RCC 7860 (cell line): ENCODE measurements at regions not wholly inside any gene's neighbourhood (a gene's known extent, or its start where the extent isn't known, plus 50 kb on each side); places are given as distances from the start of the nearest gene placed in this dataset.
"Not testable (repeated sequence)": the region's sequence is repeated elsewhere in the genome, so short reads cannot be mapped to it uniquely, and the experiment has no call there.

Source experiments
- DNase-seq: peaks from one replicate; pipeline ENCODE4 v3.0.0-alpha.2; 2015; ENCODE audit warnings: low spot score
- FAIRE-seq: peaks from 2 replicates; lab custom pipeline; 2012; peaks lifted over from hg19 to GRCh38; lab: Jason Lieb, UNC

GRCh38 chr6:92952111-92952510 is 467.2 kb downstream of the EPHA7 start:
- FAIRE-seq, DNase-seq: not testable (repeated sequence)

DNA sequence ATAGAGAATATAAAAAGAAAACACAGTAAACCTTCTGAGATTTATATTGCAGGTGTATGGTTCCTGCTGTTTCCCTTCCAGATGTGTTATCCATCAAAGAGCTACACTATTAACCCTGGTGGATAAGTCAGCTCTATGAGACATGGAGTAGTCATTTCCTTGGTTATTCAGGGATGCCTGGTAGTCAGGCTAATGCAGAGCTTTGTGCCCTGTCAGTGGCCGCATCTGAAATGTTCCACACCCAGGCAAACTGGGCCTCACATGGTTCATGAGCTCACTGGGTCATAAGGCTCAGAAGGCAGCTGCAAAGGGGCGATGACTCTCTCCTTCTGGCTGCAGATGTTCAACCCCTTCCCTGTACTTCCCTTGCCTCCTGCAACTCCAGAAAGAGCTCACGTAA is 473.6 kb downstream of the EPHA7 start:
- FAIRE-seq (no peak), DNase-seq (no peak)

GRCh38 chr6:92944132-92944531 is 475.2 kb downstream of the EPHA7 start:
- DNase-seq = no peak
- FAIRE-seq = no peak

DNA sequence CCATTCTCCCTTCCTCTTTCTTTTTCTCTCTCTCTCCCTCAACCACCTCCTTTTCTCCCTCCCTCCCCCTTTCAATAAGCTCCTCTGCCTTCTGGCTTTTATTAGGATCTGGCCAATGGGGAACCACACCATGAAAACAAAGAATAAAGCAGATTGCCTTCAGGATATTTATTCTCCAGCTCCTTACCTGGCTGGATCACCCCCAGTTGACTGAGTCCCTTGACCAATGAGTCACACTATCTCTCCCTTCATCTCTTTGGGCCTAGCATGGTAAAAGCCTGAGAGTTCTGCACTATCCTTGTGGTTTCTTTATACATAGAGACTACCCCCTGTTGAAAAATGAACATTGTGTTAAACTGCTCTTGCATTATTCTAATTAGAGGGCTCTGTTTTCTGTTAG is 476.8 kb downstream of the EPHA7 start:
- no peak for DNase-seq
- FAIRE-seq = no peak

GRCh38 chr6:92934625-92935024 is 484.7 kb downstream of the EPHA7 start:
- FAIRE-seq (no peak), DNase-seq (no peak)

DNA sequence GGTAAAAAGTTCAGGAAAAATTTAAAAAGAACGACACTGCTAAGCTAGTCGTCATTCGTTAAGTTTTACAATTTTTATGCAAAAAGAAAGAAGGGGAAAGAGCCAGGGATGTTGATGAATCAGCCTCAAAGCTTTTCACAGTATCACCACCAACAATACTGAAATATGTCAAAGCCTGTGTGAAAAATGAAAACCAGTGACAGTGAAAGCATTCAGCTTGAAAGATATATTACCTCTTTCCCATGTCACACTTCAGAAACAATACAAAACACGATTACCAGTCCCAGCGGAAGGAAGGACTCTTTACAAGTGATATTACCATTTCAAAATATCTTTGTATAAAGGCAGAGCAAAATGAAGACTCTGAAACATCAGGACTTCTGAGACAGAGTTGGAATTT is 489.2 kb downstream of the EPHA7 start:
- FAIRE-seq = no peak
- DNase-seq = no peak

DNA sequence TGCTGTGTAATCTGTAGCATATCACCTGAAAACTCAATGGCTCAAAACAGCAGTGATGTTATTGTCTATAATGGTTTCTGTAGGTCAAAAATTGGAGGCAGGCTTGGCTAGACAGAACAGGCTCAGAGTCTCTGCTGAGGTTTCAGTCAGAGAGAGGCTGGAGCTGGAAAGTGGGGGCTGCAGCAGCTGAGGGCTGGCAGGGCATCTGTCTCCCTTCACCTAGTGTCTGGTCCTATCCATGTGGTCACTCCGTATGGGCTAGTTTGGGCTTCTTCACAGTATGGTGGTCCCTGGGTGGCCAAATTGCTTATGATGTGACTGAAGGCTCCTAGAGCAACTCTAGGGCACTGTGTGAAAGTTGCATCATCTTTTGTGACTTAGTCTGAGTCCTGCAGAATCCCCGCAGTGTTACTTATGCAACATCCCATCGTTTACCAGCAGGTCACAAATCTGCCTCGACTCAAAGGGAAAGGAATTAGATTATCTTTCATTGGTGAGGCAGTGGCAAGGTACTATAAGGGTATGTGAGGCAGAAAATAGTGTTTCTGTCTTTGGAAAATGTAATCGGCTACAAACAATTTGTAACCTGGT is 497.0 kb downstream of the EPHA7 start:
- DNase-seq = no peak
- no peak for FAIRE-seq

DNA sequence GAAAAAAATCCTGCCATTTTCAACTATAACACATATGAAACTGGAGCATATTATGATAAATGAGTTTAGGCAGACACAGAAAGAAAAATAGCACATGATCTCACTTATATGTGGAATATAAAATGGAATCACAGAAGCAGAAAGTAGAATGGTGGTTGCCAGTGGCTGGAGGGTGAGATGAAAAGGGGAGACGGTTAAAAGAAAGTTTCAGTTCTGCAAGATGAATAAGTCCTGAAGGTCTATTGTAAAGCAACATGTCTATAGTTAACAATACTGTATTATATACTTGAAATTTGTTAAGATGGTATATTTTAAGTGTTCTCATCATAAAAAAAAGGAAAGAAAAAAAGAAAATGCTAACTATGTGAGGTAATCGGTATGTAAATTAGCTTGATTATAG is 503.9 kb downstream of the EPHA7 start:
- DNase-seq = no peak
- FAIRE-seq = no peak

GRCh38 chr6:92911301-92911700 is 508.1 kb downstream of the EPHA7 start:
- FAIRE-seq (no peak), DNase-seq (no peak)

GRCh38 chr6:92910646-92911045 is 508.7 kb downstream of the EPHA7 start:
- DNase-seq = no peak
- no peak for FAIRE-seq

DNA sequence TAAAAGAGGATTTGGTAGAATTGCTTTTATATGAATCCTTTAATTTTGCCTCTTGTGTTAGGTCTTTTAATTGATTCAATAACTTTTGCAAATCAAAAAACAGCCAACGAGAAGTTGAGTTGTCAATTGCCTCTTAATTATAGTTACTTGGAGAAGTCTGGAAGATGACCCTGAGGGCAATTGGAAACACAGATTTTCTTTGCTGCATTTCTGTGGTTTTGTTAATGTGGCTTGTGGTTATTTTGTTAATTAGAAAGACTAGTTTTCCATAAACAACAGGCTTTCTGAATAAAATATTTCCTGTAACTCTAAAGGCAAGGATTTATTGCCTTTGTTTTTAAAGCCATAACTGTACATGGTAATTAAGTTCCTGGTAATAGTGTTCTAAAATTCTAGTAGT is 513.0 kb downstream of the EPHA7 start:
- FAIRE-seq = no peak
- DNase-seq = no peak

- FAIRE-seq (no peak), DNase-seq (no peak)
Measured at GRCh38 chr6:92893741-92894140, 525.6 kb downstream of the EPHA7 start.

DNA sequence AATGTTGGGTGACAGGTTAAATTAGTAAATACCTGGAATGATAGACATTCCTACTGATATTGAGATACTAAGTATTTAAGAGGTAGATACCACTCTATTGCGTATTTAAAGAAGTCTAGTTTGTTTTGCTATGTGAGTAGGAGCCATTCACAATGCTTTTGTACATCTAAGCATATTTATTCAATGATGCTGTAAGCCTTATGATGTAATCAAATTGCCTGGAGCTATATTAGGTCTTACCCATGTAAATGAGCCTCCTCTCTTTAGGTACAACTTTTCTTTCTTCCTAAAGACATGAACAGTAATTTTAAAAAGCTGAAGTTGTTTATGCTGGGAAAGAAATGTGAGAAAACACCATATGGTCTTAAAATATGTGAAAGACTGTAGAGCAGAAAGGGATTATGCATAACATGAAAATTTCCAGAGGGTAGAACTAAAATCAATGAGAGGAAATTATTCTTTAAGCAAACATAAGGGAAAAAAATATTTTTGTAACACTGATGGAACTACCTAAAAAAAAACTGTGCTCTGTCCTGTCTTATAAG is 526.7 kb downstream of the EPHA7 start:
- no peak for DNase-seq
- FAIRE-seq = no peak

GRCh38 chr6:92888316-92888715 is 531.0 kb downstream of the EPHA7 start:
- DNase-seq (no peak), FAIRE-seq (no peak)

DNA sequence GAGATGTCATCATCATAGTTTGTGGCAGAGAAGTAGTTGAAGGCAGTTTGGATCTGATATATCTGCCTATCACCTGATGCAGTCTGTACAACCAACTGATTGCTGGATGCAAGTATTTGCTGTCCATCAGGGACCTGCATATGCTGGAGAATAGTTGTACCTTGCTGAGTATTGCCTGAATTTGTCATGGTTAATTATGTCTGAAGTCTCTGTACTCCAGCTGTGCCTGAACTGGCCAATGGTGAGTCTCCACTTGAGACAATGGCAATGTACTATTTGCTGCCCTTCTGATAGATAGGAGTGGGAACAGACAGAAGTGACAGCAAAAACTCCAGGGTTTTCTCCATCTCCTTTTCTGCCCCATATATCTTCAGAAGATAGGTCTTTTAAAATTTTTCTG is 531.5 kb downstream of the EPHA7 start:
- DNase-seq (no peak), FAIRE-seq (no peak)

DNA sequence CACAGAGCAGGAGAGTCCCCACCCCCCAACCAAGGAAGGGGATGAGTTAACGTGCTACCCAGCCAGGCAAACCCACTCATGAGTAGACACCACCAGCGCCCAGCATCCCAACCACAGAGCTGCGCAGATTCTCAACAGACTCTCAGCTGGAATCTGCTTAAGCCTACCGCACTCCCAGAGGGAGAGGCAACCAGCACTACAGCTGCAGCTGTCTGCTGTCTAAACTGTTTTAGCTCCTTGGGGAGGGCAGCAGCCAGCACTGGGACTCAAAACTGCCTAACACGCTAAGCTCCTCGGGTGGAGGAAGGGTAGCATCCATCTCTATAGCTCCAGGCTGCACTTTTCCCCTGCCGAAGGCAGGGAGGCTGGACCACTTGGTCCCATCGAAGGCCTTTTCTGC is 539.8 kb downstream of the EPHA7 start:
- FAIRE-seq = no peak
- no peak for DNase-seq

DNA sequence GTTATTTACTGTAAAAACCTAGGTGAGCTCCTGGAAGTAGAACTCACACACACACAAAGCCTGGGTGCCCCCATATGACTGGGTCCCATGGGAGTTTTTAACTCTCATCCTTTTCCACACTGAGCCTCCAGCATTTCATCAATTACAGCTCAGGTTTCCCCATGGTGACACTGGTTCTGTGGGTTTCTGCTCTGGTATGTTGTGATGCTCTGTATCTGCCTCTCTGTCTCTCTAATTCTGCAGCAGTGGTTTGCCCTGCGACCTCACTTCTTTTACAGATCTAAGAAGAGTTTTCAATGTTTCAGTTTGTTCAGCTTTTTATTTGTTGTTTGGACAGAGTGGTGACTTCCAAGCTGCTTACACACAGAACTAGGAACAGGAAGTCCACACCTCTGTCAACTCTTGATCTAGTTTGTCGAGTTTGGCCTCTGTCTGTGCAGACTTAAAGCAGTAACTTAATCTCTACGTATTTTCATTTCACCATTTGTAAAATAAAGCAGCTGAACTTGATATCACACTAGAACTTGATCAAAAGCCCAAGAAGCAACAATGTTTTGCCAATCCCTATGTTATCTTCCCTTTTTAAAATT is 554.3 kb downstream of the EPHA7 start:
- DNase-seq (no peak), FAIRE-seq (no peak)

GRCh38 chr6:92849636-92850035 is 569.7 kb downstream of the EPHA7 start:
- DNase-seq (no peak), FAIRE-seq (no peak)

- FAIRE-seq (no peak), DNase-seq (no peak)
Measured at GRCh38 chr6:92848901-92849300, 570.5 kb downstream of the EPHA7 start.

GRCh38 chr6:92848459-92848858 is 570.9 kb downstream of the EPHA7 start:
- DNase-seq = no peak
- FAIRE-seq = no peak

- DNase-seq (no peak), FAIRE-seq (no peak)
Measured at GRCh38 chr6:92847988-92848387, 571.4 kb downstream of the EPHA7 start.

DNA sequence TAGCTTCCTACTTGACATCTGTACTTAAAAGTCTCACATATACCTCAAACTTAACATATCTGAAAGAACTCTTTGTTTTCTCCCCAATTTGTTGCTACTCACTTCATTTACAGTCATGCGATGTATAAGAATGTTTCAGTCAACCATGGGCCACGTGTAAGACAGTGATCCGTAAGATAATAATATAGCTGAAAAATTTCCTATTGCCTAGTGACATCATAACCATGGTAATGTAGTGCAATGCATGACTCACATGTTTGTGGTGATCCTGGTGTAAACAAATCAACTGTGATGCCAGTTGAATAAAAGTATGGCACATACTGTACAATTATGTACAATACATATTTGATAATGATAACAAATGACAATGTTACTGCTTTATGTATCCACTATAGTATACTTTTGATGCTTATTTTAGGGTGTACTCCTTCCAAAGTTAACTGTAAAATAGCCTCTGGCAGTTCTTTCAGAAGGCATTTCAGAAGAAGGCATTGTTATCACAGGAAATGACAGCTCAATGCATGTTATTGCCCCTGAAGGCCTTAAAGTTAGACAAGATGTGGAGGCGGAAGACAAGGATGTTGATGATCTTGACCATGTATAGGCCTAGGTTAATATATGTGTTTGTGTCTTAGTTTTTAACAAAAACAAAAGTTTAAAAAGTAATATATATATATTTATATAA is 579.0 kb downstream of the EPHA7 start:
- FAIRE-seq = no peak
- DNase-seq = no peak
